Transverse colon (tissue), 4 donors: ENCODE measurements at regions not wholly inside any gene's neighbourhood (a gene's known extent, or its start where the extent isn't known, plus 50 kb on each side); places are given as distances from the start of the nearest gene placed in this dataset.

Experiments used
- DNase-seq: peaks from one replicate; pipeline ENCODE4 v3.0.0-alpha.2; 2019
- H3K27ac ChIP-seq, 4 donors: fragments of 200-600 bp; sonication (generic); 2 replicates each; pipeline ENCODE4 v1.5.1; 2016 to 2018; ENCODE audit warnings: inconsistent platforms in 4 of 4
- H3K27me3 ChIP-seq: fragments of 200-600 bp; sonication (generic); 2 replicates; pipeline ENCODE4 v1.5.1; 2017; ENCODE audit warnings: inconsistent platforms
- H3K36me3 ChIP-seq, 4 donors: fragments of 200-600 bp; sonication (generic); 2 replicates each; pipeline ENCODE4 v1.5.1; 2017 to 2019; ENCODE audit warnings: inconsistent platforms in 4 of 4
- H3K4me1 ChIP-seq, 4 donors: fragments of 200-600 bp; sonication (generic); 2 replicates each; pipeline ENCODE4 v1.5.1; 2017 to 2020; ENCODE audit warnings: inconsistent platforms in 4 of 4
- H3K4me3 ChIP-seq, 4 donors: fragments of 200-600 bp; sonication (generic); 1 replicate in 1 of 4; 2 replicates in 3 of 4; pipeline versions ENCODE4 v1.5.1 to v1.6.1; 2017 to 2019; ENCODE audit warnings: inconsistent platforms in 4 of 4
- H3K9me3 ChIP-seq, 2 donors: fragments of 200-600 bp; sonication (generic); 2 replicates each; pipeline ENCODE4 v1.5.1; 2017 to 2019; ENCODE audit warnings: inconsistent platforms in 2 of 2
- CTCF ChIP-seq, 5 experiments: fragments of 200-600 bp in 3 of 5; fragments of 450-650 bp in 2 of 5; sonication (generic) in 3 of 5; IDR thresholded peaks; 1 replicate in 2 of 5; 2 replicates in 3 of 5; pipeline ENCODE4 v1.5.1; 2016 to 2017; ENCODE audit warnings: antibody characterized with exemption in 5 of 5, inconsistent platforms in 3 of 5, mild to moderate bottlenecking in 2 of 5, moderate library complexity in 1 of 5
- EP300 ChIP-seq: sonication (generic); formaldehyde crosslinking; IDR thresholded peaks from one replicate; pipeline ENCODE4 v1.6.1; 2017; ENCODE audit warnings: antibody characterized with exemption, low read depth
- POLR2A ChIP-seq: fragments of 450-650 bp; IDR thresholded peaks from one replicate; pipeline ENCODE4 v1.6.1; 2016; ENCODE audit warnings: antibody characterized with exemption, mild to moderate bottlenecking, moderate library complexity
- POLR2AphosphoS5 ChIP-seq, 3 donors: sonication (generic); formaldehyde crosslinking; IDR thresholded peaks; one replicate each; pipeline ENCODE4 v1.6.1; 2016; ENCODE audit warnings: antibody characterized with exemption in 3 of 3
- WGBS, 2 donors: methylation state at CpG; one replicate each; pipeline ENCODE4 v1.1.5; 2018; ENCODE audit warnings: low coverage in 1 of 2; 5-methylcytosine and 5-hydroxymethylcytosine counted together
- in situ Hi-C, 4 donors: fragments of 200-750 bp; cut with MboI; loops; one replicate each; pipeline versions ENCODE4 v1.15.0 to v1.15.1; 2017; ENCODE audit warnings: low sequenced_read_pairs in 3 of 4, low pct_ligation_motif_present in 1 of 4, low pct_unique_long_range_greater_than_20kb in 1 of 4
- intact Hi-C: fragments of 100-400 bp; cut with DNase I; formaldehyde crosslinking; loops from one replicate; pipeline ENCODE4 v1.15.1; 2023; ENCODE audit warnings: low total_unique reads

- no peaks in the 10 kb centered on the region for H3K36me3 ChIP-seq
- no peaks in the 10 kb centered on the region for H3K4me1 ChIP-seq
- no peaks in the 10 kb centered on the region for H3K27me3 ChIP-seq
- no peak for DNase-seq
- no peak overlapping the region for H3K4me3 ChIP-seq
- intact Hi-C loops = no loop called here
- 89 to 90% methylated on average over 1 of the region's 1 CpG for WGBS, 2 donors
- in situ Hi-C loops = no loop called here
- TF ChIP-seq CTCF (IDR thresholded peaks at IDR 0.05) (no peak), EP300 (no peak)
- H3K9me3 ChIP-seq = no peaks in the 10 kb centered on the region
- H3K27ac ChIP-seq = no peak overlapping the region
Observed at GRCh38 chr16:54688339-54688738, 242.3 kb upstream of the IRX5 start.

- intact Hi-C loops (no loop called here), in situ Hi-C loops (no loop called here)
- no peaks in the 10 kb centered on the region for H3K4me1 ChIP-seq
- DNase-seq = no peak
- no peaks in the 10 kb centered on the region for H3K27me3 ChIP-seq
- no peak overlapping the region for H3K4me3 ChIP-seq
- H3K36me3 ChIP-seq = no peaks in the 10 kb centered on the region
- TF ChIP-seq POLR2AphosphoS5 (IDR thresholded peaks at IDR 0.05) (no peak), CTCF (IDR thresholded peaks at IDR 0.05) (no peak), POLR2A (no peak), EP300 (no peak)
- WGBS, 2 donors = 65 to 73% methylated on average over 3 to 8 of the region's 8 CpGs
- H3K27ac ChIP-seq = no peak overlapping the region
- no peaks in the 10 kb centered on the region for H3K9me3 ChIP-seq
Observed at GRCh38 chr16:54687043-54687899, 243.4 kb upstream of the IRX5 start.

GRCh38 chr16:54685682-54686081 is 245.0 kb upstream of the IRX5 start:
- Histone ChIP-seq H3K4me3 (no peak overlapping the region), H3K36me3 (no peaks in the 10 kb centered on the region), H3K27ac (no peak overlapping the region), H3K9me3 (no peaks in the 10 kb centered on the region), H3K4me1 (no peaks in the 10 kb centered on the region), H3K27me3 (no peaks in the 10 kb centered on the region)
- in situ Hi-C loops (no loop called here), intact Hi-C loops (no loop called here)
- TF ChIP-seq EP300 (no peak), POLR2AphosphoS5 (IDR thresholded peaks at IDR 0.05) (no peak), CTCF (IDR thresholded peaks at IDR 0.05) (no peak), POLR2A (no peak)
- DNase-seq = no peak

GRCh38 chr16:54679531-54679930 is 251.1 kb upstream of the IRX5 start:
- H3K27me3 ChIP-seq = no peaks in the 10 kb centered on the region
- no peak overlapping the region for H3K27ac ChIP-seq
- no peaks in the 10 kb centered on the region for H3K4me1 ChIP-seq
- no peaks in the 10 kb centered on the region for H3K9me3 ChIP-seq
- no peak overlapping the region for H3K4me3 ChIP-seq
- in situ Hi-C loops = no loop called here
- no peaks in the 10 kb centered on the region for H3K36me3 ChIP-seq
- TF ChIP-seq POLR2AphosphoS5 (IDR thresholded peaks at IDR 0.05) (no peak), EP300 (no peak), CTCF (IDR thresholded peaks at IDR 0.05) (no peak), POLR2A (no peak)
- intact Hi-C loops = no loop called here
- 80 to 81% methylated on average over 3 to 4 of the region's 4 CpGs for WGBS, 2 donors
- DNase-seq = no peak
